Karpas-422 (cell line): ENCODE measurements at regions not wholly inside any gene's neighbourhood (a gene's known extent, or its start where the extent isn't known, plus 50 kb on each side); places are given as distances from the start of the nearest gene placed in this dataset.

Experiments used
- DNase-seq: peaks from one replicate; pipeline ENCODE4 v3.0.0-alpha.2; 2015
- H2AFZ ChIP-seq: fragments of 200-600 bp; sonication (generic); 2 replicates; pipeline ENCODE4 v1.6.1; 2014; ENCODE audit warnings: antibody characterized with exemption, low read length, mixed read lengths
- H3K27ac ChIP-seq: fragments of 200-600 bp; sonication (generic); 2 replicates; pipeline ENCODE4 v1.5.1; 2014; ENCODE audit warnings: mild to moderate bottlenecking, low read length, moderate library complexity
- H3K27me3 ChIP-seq: fragments of 200-600 bp; sonication (generic); 2 replicates; pipeline ENCODE4 v1.6.1; 2014; ENCODE audit warnings: low read length, mixed read lengths
- H3K36me3 ChIP-seq: fragments of 200-600 bp; sonication (generic); 2 replicates; pipeline ENCODE4 v1.6.1; 2014; ENCODE audit warnings: low read length, mixed read lengths; ENCODE audit not compliant: insufficient read depth
- H3K4me1 ChIP-seq: fragments of 200-600 bp; sonication (generic); 2 replicates; pipeline ENCODE4 v1.6.1; 2014; ENCODE audit warnings: mild to moderate bottlenecking, low read length, mixed read lengths
- H3K4me2 ChIP-seq: fragments of 200-600 bp; sonication (generic); 2 replicates; pipeline ENCODE4 v1.6.1; 2014; ENCODE audit warnings: low read length, low read depth, mild to moderate bottlenecking; ENCODE audit not compliant: poor library complexity, severe bottlenecking
- H3K4me3 ChIP-seq: fragments of 200-600 bp; sonication (generic); 2 replicates; pipeline ENCODE4 v1.5.1; 2014; ENCODE audit warnings: mild to moderate bottlenecking, antibody characterized with exemption, low read length, mixed read lengths
- H3K79me2 ChIP-seq: fragments of 200-600 bp; sonication (generic); 2 replicates; pipeline ENCODE4 v1.6.1; 2014; ENCODE audit warnings: mild to moderate bottlenecking, low read length, mixed read lengths
- H3K9ac ChIP-seq: fragments of 200-600 bp; sonication (generic); 2 replicates; pipeline ENCODE4 v1.6.0; 2014; ENCODE audit warnings: low read length
- H3K9me2 ChIP-seq: fragments of 200-600 bp; sonication (generic), shearing (Covaris generic); replicated peaks from 2 replicates; pipeline ENCODE4 v1.6.0; 2014; ENCODE audit warnings: mild to moderate bottlenecking, low read length, moderate library complexity; ENCODE audit not compliant: insufficient read depth
- H3K9me3 ChIP-seq: fragments of 300-700, 200-600 bp; sonication (generic); 2 replicates; pipeline ENCODE4 v1.6.1; 2014; ENCODE audit warnings: low read length, mixed read lengths
- H4K20me1 ChIP-seq: fragments of 200-600 bp; sonication (generic); 2 replicates; pipeline ENCODE4 v1.6.1; 2014; ENCODE audit warnings: mild to moderate bottlenecking, antibody characterized with exemption, low read length, low read depth; ENCODE audit not compliant: insufficient read depth

- Histone ChIP-seq H3K9ac (no peak overlapping the region), H3K36me3 (no peaks in the 10 kb centered on the region), H3K79me2 (no peaks in the 10 kb centered on the region), H3K27me3 (no peaks in the 10 kb centered on the region), H2AFZ (no peak overlapping the region), H3K4me1 (no peaks in the 10 kb centered on the region), H3K4me2 (no peak overlapping the region), H3K27ac (no peak overlapping the region), H3K4me3 (no peak overlapping the region), H4K20me1 (no peaks in the 10 kb centered on the region), H3K9me3 (peaks cover 13% of the 10 kb centered on the region; the same call in 1 of the 2 replicates), H3K9me2 (no peaks in the 10 kb centered on the region)
- DNase-seq = no peak
Observed at GRCh38 chr13:80441968-80442367, 101.0 kb upstream of the SPRY2 start.

GRCh38 chr13:80438521-80438920, 97.6 kb upstream of the SPRY2 start:
- H4K20me1 ChIP-seq = no peaks in the 10 kb centered on the region
- no peaks in the 10 kb centered on the region for H3K36me3 ChIP-seq
- H3K4me1 ChIP-seq = no peaks in the 10 kb centered on the region
- H3K4me2 ChIP-seq = no peak overlapping the region
- no peak for DNase-seq
- no peaks in the 10 kb centered on the region for H3K79me2 ChIP-seq
- no peaks in the 10 kb centered on the region for H3K9me2 ChIP-seq
- no peaks in the 10 kb centered on the region for H3K27me3 ChIP-seq
- peaks cover 4% of the 10 kb centered on the region; the same call in 1 of the 2 replicates for H3K9me3 ChIP-seq
- H3K9ac ChIP-seq = no peak overlapping the region
- no peak overlapping the region for H3K27ac ChIP-seq
- no peak overlapping the region for H3K4me3 ChIP-seq
- no peak overlapping the region for H2AFZ ChIP-seq

- Histone ChIP-seq H3K9me2 (no peaks in the 10 kb centered on the region), H3K9ac (no peak overlapping the region), H3K9me3 (peaks cover 3% of the 10 kb centered on the region; the same call in 1 of the 2 replicates), H3K27ac (no peak overlapping the region), H3K4me2 (no peak overlapping the region), H3K36me3 (no peaks in the 10 kb centered on the region), H4K20me1 (no peaks in the 10 kb centered on the region), H2AFZ (no peak overlapping the region), H3K27me3 (no peaks in the 10 kb centered on the region), H3K4me3 (no peak overlapping the region), H3K4me1 (no peaks in the 10 kb centered on the region), H3K79me2 (no peaks in the 10 kb centered on the region)
- no peak for DNase-seq
Observed at GRCh38 chr13:80437231-80437630, 96.3 kb upstream of the SPRY2 start.

DNA sequence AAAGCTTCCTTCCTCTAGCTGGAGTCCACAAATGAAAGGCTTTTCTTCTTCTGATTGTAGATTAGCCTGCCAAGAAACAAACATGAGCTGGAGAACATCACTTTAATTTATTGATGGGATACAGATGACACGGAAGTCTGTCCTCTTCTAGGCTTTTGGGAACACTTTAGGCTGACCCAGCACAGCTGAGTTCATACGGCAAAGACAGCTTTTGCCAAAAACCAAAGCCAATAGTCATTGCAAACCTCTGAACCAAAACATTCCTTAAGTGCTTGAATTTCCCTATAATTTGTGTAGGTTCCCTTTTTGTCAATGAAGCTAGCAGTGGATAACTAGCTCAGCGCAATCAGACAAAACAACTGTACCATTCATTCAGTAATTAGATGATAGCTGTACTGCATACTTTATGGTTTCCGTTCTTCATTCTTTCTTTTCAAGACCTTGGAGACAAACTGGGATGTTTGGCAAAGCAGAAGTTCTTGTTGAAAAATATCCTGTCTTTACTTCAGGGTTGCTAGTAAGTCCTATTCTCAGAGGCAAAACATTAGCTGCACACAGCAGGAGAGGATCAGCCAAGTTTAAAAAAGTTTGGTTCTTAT, 95.7 kb upstream of the SPRY2 start:
- Histone ChIP-seq H3K9ac (no peak overlapping the region), H3K9me2 (no peaks in the 10 kb centered on the region), H3K27ac (no peak overlapping the region), H3K4me2 (no peak overlapping the region), H3K79me2 (no peaks in the 10 kb centered on the region), H3K4me3 (no peak overlapping the region), H3K9me3 (peaks cover 3% of the 10 kb centered on the region; the same call in 1 of the 2 replicates), H3K36me3 (no peaks in the 10 kb centered on the region), H3K27me3 (no peaks in the 10 kb centered on the region), H4K20me1 (no peaks in the 10 kb centered on the region), H3K4me1 (no peaks in the 10 kb centered on the region), H2AFZ (no peak overlapping the region)
- no peak for DNase-seq

- no peaks in the 10 kb centered on the region for H3K27me3 ChIP-seq
- no peaks in the 10 kb centered on the region for H3K4me1 ChIP-seq
- no peaks in the 10 kb centered on the region for H3K36me3 ChIP-seq
- H3K9ac ChIP-seq = no peak overlapping the region
- H2AFZ ChIP-seq = no peak overlapping the region
- peaks cover 8% of the 10 kb centered on the region; the same call in 1 of the 2 replicates for H3K9me3 ChIP-seq
- H3K79me2 ChIP-seq = no peaks in the 10 kb centered on the region
- H3K27ac ChIP-seq = no peak overlapping the region
- H3K4me3 ChIP-seq = no peak overlapping the region
- no peaks in the 10 kb centered on the region for H4K20me1 ChIP-seq
- H3K4me2 ChIP-seq = no peak overlapping the region
- DNase-seq = no peak
- H3K9me2 ChIP-seq = no peaks in the 10 kb centered on the region
Observed at GRCh38 chr13:80430561-80430960, 89.6 kb upstream of the SPRY2 start.

DNA sequence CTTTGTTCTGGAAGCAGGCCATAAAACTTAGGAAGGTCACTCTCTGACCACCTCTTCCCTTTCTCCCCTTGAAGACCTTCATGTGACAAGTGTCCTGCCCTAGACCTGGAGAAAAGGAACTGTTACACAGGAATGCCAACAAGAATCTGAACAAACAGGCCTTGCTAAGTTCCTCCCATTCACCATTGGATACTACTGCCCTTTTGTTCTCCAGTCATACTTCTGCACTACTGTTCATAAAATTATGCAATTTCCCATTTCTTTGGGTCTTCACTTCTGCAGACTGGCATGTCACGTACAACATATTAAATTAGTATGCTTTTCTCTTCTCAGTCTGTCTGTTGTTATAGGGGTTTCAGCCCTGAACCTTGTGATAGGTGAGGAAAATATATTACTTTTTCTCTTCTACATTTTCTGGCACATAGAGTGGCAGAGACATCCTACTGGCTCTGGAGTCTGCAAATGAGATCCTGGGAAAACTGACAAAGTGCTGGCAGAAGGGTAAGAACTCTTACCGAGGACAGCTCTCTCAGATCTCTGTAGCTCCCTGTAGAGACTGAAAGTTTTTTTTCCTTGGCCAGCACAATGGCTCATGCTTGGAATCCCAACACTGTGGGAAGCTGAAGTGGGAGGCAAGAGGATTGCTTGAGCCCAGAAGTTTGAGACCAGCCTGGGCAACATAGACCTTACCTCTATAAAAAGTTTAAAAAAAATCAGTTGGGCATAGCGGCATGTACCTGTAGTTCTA, 87.6 kb upstream of the SPRY2 start:
- no peaks in the 10 kb centered on the region for H3K36me3 ChIP-seq
- no peak overlapping the region for H2AFZ ChIP-seq
- H3K4me3 ChIP-seq = no peak overlapping the region
- no peaks in the 10 kb centered on the region for H3K4me1 ChIP-seq
- H3K9ac ChIP-seq = no peak overlapping the region
- H3K4me2 ChIP-seq = no peak overlapping the region
- DNase-seq = no peak
- no peaks in the 10 kb centered on the region for H4K20me1 ChIP-seq
- no peaks in the 10 kb centered on the region for H3K27me3 ChIP-seq
- H3K9me3 ChIP-seq = peaks cover 8% of the 10 kb centered on the region; the same call in 1 of the 2 replicates
- H3K79me2 ChIP-seq = no peaks in the 10 kb centered on the region
- H3K9me2 ChIP-seq = no peaks in the 10 kb centered on the region
- no peak overlapping the region for H3K27ac ChIP-seq

GRCh38 chr13:80419416-80419815, 78.5 kb upstream of the SPRY2 start:
- H3K79me2 ChIP-seq = no peaks in the 10 kb centered on the region
- DNase-seq = no peak
- no peak overlapping the region for H3K9ac ChIP-seq
- no peak overlapping the region for H3K4me2 ChIP-seq
- H3K36me3 ChIP-seq = no peaks in the 10 kb centered on the region
- no peak overlapping the region for H3K4me3 ChIP-seq
- H3K9me2 ChIP-seq = no peaks in the 10 kb centered on the region
- no peak overlapping the region for H3K27ac ChIP-seq
- H2AFZ ChIP-seq = no peak overlapping the region
- H3K9me3 ChIP-seq = peaks cover 4% of the 10 kb centered on the region; the same call in 1 of the 2 replicates
- H4K20me1 ChIP-seq = no peaks in the 10 kb centered on the region
- no peaks in the 10 kb centered on the region for H3K4me1 ChIP-seq
- H3K27me3 ChIP-seq = no peaks in the 10 kb centered on the region

DNA sequence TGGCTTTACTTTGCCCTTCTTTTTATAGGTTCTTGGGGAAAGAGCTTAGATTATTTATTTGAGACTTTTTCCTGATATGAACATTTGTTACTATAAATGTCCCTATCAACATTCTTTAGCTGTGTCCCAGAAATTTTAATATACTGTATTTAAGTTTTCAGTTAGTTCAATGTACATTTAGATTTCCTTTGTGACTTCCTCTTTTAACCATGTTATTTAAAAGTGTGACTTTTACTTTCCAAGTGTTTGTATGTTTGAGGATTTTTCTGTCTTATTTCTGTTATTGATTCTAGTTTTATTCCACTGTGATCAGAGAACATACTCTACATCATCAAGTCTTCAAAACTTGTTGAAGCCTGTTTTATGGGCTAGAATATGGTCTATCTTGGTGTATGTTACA, 72.7 kb upstream of the SPRY2 start:
- Histone ChIP-seq H3K36me3 (no peaks in the 10 kb centered on the region), H3K27me3 (no peaks in the 10 kb centered on the region), H2AFZ (no peak overlapping the region), H4K20me1 (no peaks in the 10 kb centered on the region), H3K9me2 (no peaks in the 10 kb centered on the region), H3K4me2 (no peak overlapping the region), H3K4me1 (no peaks in the 10 kb centered on the region), H3K4me3 (no peak overlapping the region), H3K27ac (no peak overlapping the region), H3K9me3 (peaks cover 2% of the 10 kb centered on the region; the same call in 1 of the 2 replicates), H3K79me2 (no peaks in the 10 kb centered on the region), H3K9ac (no peak overlapping the region)
- DNase-seq = no peak
